Fibroblast of pulmonary artery (primary cell): ENCODE measurements at regions not wholly inside any gene's neighbourhood (a gene's known extent, or its start where the extent isn't known, plus 50 kb on each side); places are given as distances from the start of the nearest gene placed in this dataset.
"Not testable (repeated sequence)": the region's sequence is repeated elsewhere in the genome, so short reads cannot be mapped to it uniquely, and the experiment has no call there.

ENCODE experiments used
- DNase-seq: peaks from one replicate; pipeline ENCODE4 v3.0.0-alpha.2; 2010; ENCODE audit warnings: low read depth
- H3K4me3 ChIP-seq: replicated peaks from 2 replicates; pipeline ENCODE4 v1.5.1; 2011; ENCODE audit warnings: low read depth, mild to moderate bottlenecking, control low read depth, low read length, moderate library complexity
- CTCF ChIP-seq: IDR thresholded peaks from 2 replicates; pipeline ENCODE4 v1.5.1; 2011; ENCODE audit warnings: mild to moderate bottlenecking, control low read depth, low read length, inconsistent platforms; ENCODE audit errors: missing control alignments

- H3K4me3 ChIP-seq: no peak overlapping the region
- DNase-seq: no peak
- no peak for TF ChIP-seq CTCF
Measured at GRCh38 chr9:14989811-14990210, 79.6 kb upstream of the FREM1 start.

GRCh38 chr9:14989336-14989735 is 79.1 kb upstream of the FREM1 start:
- not testable (repeated sequence) for DNase-seq, H3K4me3 ChIP-seq

- no peak overlapping the region for H3K4me3 ChIP-seq
- DNase-seq: no peak
- TF ChIP-seq CTCF: no peak
Measured at GRCh38 chr9:14987858-14988257, 77.6 kb upstream of the FREM1 start.

- no peak overlapping the region for H3K4me3 ChIP-seq
- TF ChIP-seq CTCF: no peak
- no peak for DNase-seq
Measured at GRCh38 chr9:14985419-14985818, 75.2 kb upstream of the FREM1 start.

- H3K4me3 ChIP-seq: no peak overlapping the region
- TF ChIP-seq CTCF: no peak
- no peak for DNase-seq
Measured at GRCh38 chr9:14983599-14983998, 73.4 kb upstream of the FREM1 start.

- no peak overlapping the region for H3K4me3 ChIP-seq
- no peak for TF ChIP-seq CTCF
- no peak for DNase-seq
Measured at GRCh38 chr9:14981291-14981950, 71.2 kb upstream of the FREM1 start.

GRCh38 chr9:14978022-14979000 is 68.1 kb upstream of the FREM1 start:
- no peak for TF ChIP-seq CTCF
- H3K4me3 ChIP-seq: no peak overlapping the region

More at GRCh38 chr9:14978022-14979000, 68.1 kb upstream of the FREM1 start:
- DNase-seq: no peak
